ENCODE measurements at regions not wholly inside any gene's neighbourhood (a gene's known extent, or its start where the extent isn't known, plus 50 kb on each side); places are given as distances from the start of the nearest gene placed in this dataset.

GRCh38 chr17:63335831-63336230, 110.3 kb downstream of the CYB561 start:
- H3K4me2 ChIP-seq (ENCODE audit: low read length): no peak overlapping the region
- H3K9me2 ChIP-seq (replicated peaks; ENCODE audit: control insufficient read depth, low read length): no peaks in the 10 kb centered on the region
- no peaks in the 10 kb centered on the region for H4K20me1 ChIP-seq (ENCODE audit: control insufficient read depth, insufficient read depth, low read depth, low read length)
- H3K9me3 ChIP-seq (ENCODE audit: control insufficient read depth, insufficient read depth, low read length): no peaks in the 10 kb centered on the region
- H3K79me2 ChIP-seq (ENCODE audit: control insufficient read depth, low read length): no peaks in the 10 kb centered on the region
- TF ChIP-seq CTCF (IDR thresholded peaks at IDR 0.05; ENCODE audit: low read depth, low read length, poor library complexity, severe bottlenecking): no peak
- TF ChIP-seq EZH2phosphoT487 (IDR thresholded peaks at IDR 0.05; ENCODE audit: borderline replicate concordance, low read length): no peak
- H3F3A ChIP-seq (ENCODE audit: control insufficient read depth, insufficient read depth): no peaks in the 10 kb centered on the region
- H3K4me1 ChIP-seq (ENCODE audit: control insufficient read depth, low read length): no peaks in the 10 kb centered on the region
- peaks cover 4% of the 10 kb centered on the region; the same call in 1 of the 2 replicates for H3K27me3 ChIP-seq (ENCODE audit: control insufficient read depth, low read length)
- no peaks in the 10 kb centered on the region for H3K36me3 ChIP-seq (ENCODE audit: control insufficient read depth, low read length)
- no peak overlapping the region for H3K4me3 ChIP-seq (ENCODE audit: low read length)
- no peak overlapping the region for H3K27ac ChIP-seq (ENCODE audit: low read depth, low read length)

GRCh38 chr17:63337579-63337978, 108.5 kb downstream of the CYB561 start:
- H3K4me3 ChIP-seq (ENCODE audit: low read length): no peak overlapping the region
- H3K27me3 ChIP-seq (ENCODE audit: control insufficient read depth, low read length): peaks cover 4% of the 10 kb centered on the region; the same call in 1 of the 2 replicates
- no peaks in the 10 kb centered on the region for H3K79me2 ChIP-seq (ENCODE audit: control insufficient read depth, low read length)
- H3K4me2 ChIP-seq (ENCODE audit: low read length): no peak overlapping the region
- H3K36me3 ChIP-seq (ENCODE audit: control insufficient read depth, low read length): no peaks in the 10 kb centered on the region
- no peaks in the 10 kb centered on the region for H3F3A ChIP-seq (ENCODE audit: control insufficient read depth, insufficient read depth)
- TF ChIP-seq CTCF (IDR thresholded peaks at IDR 0.05; ENCODE audit: low read depth, low read length, poor library complexity, severe bottlenecking): no peak
- no peak for TF ChIP-seq EZH2phosphoT487 (IDR thresholded peaks at IDR 0.05; ENCODE audit: borderline replicate concordance, low read length)
- no peaks in the 10 kb centered on the region for H3K9me3 ChIP-seq (ENCODE audit: control insufficient read depth, insufficient read depth, low read length)
- H4K20me1 ChIP-seq (ENCODE audit: control insufficient read depth, insufficient read depth, low read depth, low read length): no peaks in the 10 kb centered on the region
- H3K9me2 ChIP-seq (replicated peaks; ENCODE audit: control insufficient read depth, low read length): no peaks in the 10 kb centered on the region
- no peaks in the 10 kb centered on the region for H3K4me1 ChIP-seq (ENCODE audit: control insufficient read depth, low read length)
- no peak overlapping the region for H3K27ac ChIP-seq (ENCODE audit: low read depth, low read length)

- no peaks in the 10 kb centered on the region for H3K9me2 ChIP-seq (replicated peaks; ENCODE audit: control insufficient read depth, low read length)
These were observed 107.8 kb downstream of the CYB561 start for GRCh38 chr17:63338272-63338671.

More at GRCh38 chr17:63338272-63338671, 107.8 kb downstream of the CYB561 start:
- no peaks in the 10 kb centered on the region for H3K36me3 ChIP-seq (ENCODE audit: control insufficient read depth, low read length)
- no peak for TF ChIP-seq CTCF (IDR thresholded peaks at IDR 0.05; ENCODE audit: low read depth, low read length, poor library complexity, severe bottlenecking)
- no peak for TF ChIP-seq EZH2phosphoT487 (IDR thresholded peaks at IDR 0.05; ENCODE audit: borderline replicate concordance, low read length)
- H3F3A ChIP-seq (ENCODE audit: control insufficient read depth, insufficient read depth): no peaks in the 10 kb centered on the region
- no peak overlapping the region for H3K4me3 ChIP-seq (ENCODE audit: low read length)
- no peaks in the 10 kb centered on the region for H3K4me1 ChIP-seq (ENCODE audit: control insufficient read depth, low read length)
- H3K9me3 ChIP-seq (ENCODE audit: control insufficient read depth, insufficient read depth, low read length): no peaks in the 10 kb centered on the region
- H3K27me3 ChIP-seq (ENCODE audit: control insufficient read depth, low read length): peaks cover 4% of the 10 kb centered on the region; the same call in 1 of the 2 replicates
- no peak overlapping the region for H3K27ac ChIP-seq (ENCODE audit: low read depth, low read length)
- no peak overlapping the region for H3K4me2 ChIP-seq (ENCODE audit: low read length)
- H4K20me1 ChIP-seq (ENCODE audit: control insufficient read depth, insufficient read depth, low read depth, low read length): no peaks in the 10 kb centered on the region
- H3K79me2 ChIP-seq (ENCODE audit: control insufficient read depth, low read length): no peaks in the 10 kb centered on the region
